H1 (cell line): ENCODE measurements at regions not wholly inside any gene's neighbourhood (a gene's known extent, or its start where the extent isn't known, plus 50 kb on each side); places are given as distances from the start of the nearest gene placed in this dataset.

Source experiments
- CTCF ChIP-seq, 3 experiments: IDR thresholded peaks; 1 replicate in 2 of 3; 2 replicates in 1 of 3; pipeline versions ENCODE4 v1.5.1 to v1.6.1; 2011; ENCODE audit warnings: low read length in 3 of 3, mild to moderate bottlenecking in 3 of 3, inconsistent platforms in 2 of 3, low read depth in 1 of 3, moderate library complexity in 1 of 3; ENCODE audit not compliant: insufficient read depth in 1 of 3; ENCODE audit errors: control extremely low read depth in 1 of 3
- POLR2AphosphoS5 ChIP-seq: IDR thresholded peaks from 2 replicates; pipeline ENCODE4 v1.6.1; 2011; ENCODE audit warnings: low read depth, low read length
- SP2 ChIP-seq: IDR thresholded peaks from 2 replicates; pipeline ENCODE4 v1.6.1; 2012; ENCODE audit warnings: mild to moderate bottlenecking, low read length, inconsistent platforms
- TEAD4 ChIP-seq: IDR thresholded peaks from 2 replicates; pipeline ENCODE4 v1.6.1; 2012; ENCODE audit warnings: low read depth, low read length, inconsistent platforms, mixed read lengths

- TF ChIP-seq CTCF (IDR thresholded peaks at IDR 0.05; ENCODE audit: control extremely low read depth in 1 of 3, insufficient read depth in 1 of 3, low read depth in 1 of 3, low read length in 3 of 3), result no peak
- no peak for TF ChIP-seq SP2
- no peak for TF ChIP-seq TEAD4
- no peak for TF ChIP-seq POLR2AphosphoS5
Observed at GRCh38 chr1:220966473-220966872, 87.2 kb downstream of the HLX start (continued).
